GM11168 (cell line): ENCODE measurements at regions not wholly inside any gene's neighbourhood (a gene's known extent, or its start where the extent isn't known, plus 50 kb on each side); places are given as distances from the start of the nearest gene placed in this dataset.

Source experiments
- in situ Hi-C: fragments of 300-500 bp; cut with MboI; formaldehyde crosslinking; loops from one replicate; pipeline ENCODE4 v1.12.0; 2022; ENCODE audit warnings: low sequenced_read_pairs; ENCODE audit not compliant: unreplicated experiment

GRCh38 chr2:145617420-145617819, 1097.5 kb upstream of the ZEB2 start:
- in situ Hi-C loops = no loop called here

GRCh38 chr2:145615626-145616025, 1095.7 kb upstream of the ZEB2 start:
- in situ Hi-C loops = no loop called here

GRCh38 chr2:145609951-145610350, 1090.0 kb upstream of the ZEB2 start:
- in situ Hi-C loops = no loop called here

- in situ Hi-C loops = no loop called here
Measured at GRCh38 chr2:145601361-145601925, 1081.5 kb upstream of the ZEB2 start.

GRCh38 chr2:145600811-145601210, 1080.9 kb upstream of the ZEB2 start:
- in situ Hi-C loops = no loop called here

GRCh38 chr2:145599756-145600155, 1079.8 kb upstream of the ZEB2 start:
- in situ Hi-C loops = no loop called here

- in situ Hi-C loops = no loop called here
Measured at GRCh38 chr2:145598434-145598833, 1078.5 kb upstream of the ZEB2 start.

- in situ Hi-C loops = no loop called here
Measured at GRCh38 chr2:145597809-145598208, 1077.9 kb upstream of the ZEB2 start.

- in situ Hi-C loops = no loop called here
Measured at GRCh38 chr2:145597006-145597405, 1077.1 kb upstream of the ZEB2 start.

- in situ Hi-C loops = no loop called here
Measured at GRCh38 chr2:145596416-145596815, 1076.5 kb upstream of the ZEB2 start.

GRCh38 chr2:145595296-145595695, 1075.4 kb upstream of the ZEB2 start:
- in situ Hi-C loops = no loop called here

- in situ Hi-C loops = no loop called here
Measured at GRCh38 chr2:145593991-145594614, 1074.2 kb upstream of the ZEB2 start.

- in situ Hi-C loops = no loop called here
Measured at GRCh38 chr2:145593280-145593679, 1073.4 kb upstream of the ZEB2 start.

- in situ Hi-C loops = no loop called here
Measured at GRCh38 chr2:145592361-145592760, 1072.4 kb upstream of the ZEB2 start.

- in situ Hi-C loops = no loop called here
Measured at GRCh38 chr2:145591109-145591809, 1071.3 kb upstream of the ZEB2 start.

- in situ Hi-C loops = no loop called here
Measured at GRCh38 chr2:145587922-145588321, 1068.0 kb upstream of the ZEB2 start.

GRCh38 chr2:145584353-145584752, 1064.4 kb upstream of the ZEB2 start:
- in situ Hi-C loops = no loop called here

GRCh38 chr2:145573608-145574007, 1053.7 kb upstream of the ZEB2 start:
- in situ Hi-C loops = no loop called here

GRCh38 chr2:145572238-145572637, 1052.3 kb upstream of the ZEB2 start:
- in situ Hi-C loops = no loop called here

- in situ Hi-C loops = no loop called here
Measured at GRCh38 chr2:145569108-145569507, 1049.2 kb upstream of the ZEB2 start.

- in situ Hi-C loops = no loop called here
Measured at GRCh38 chr2:145563741-145564615, 1044.1 kb upstream of the ZEB2 start.
